ENCODE measurements at regions not wholly inside any gene's neighbourhood (a gene's known extent, or its start where the extent isn't known, plus 50 kb on each side); places are given as distances from the start of the nearest gene placed in this dataset.

- Mint-ChIP-seq H3K9me3 (no peaks in the 10 kb centered on the region), H3K4me1 (ENCODE audit: low read depth) (no peaks in the 10 kb centered on the region), H3K27ac (no peak overlapping the region), H3K27me3 (ENCODE audit: insufficient read depth) (no peaks in the 10 kb centered on the region), H3K4me3 (no peak overlapping the region), H3K36me3 (ENCODE audit: low read depth) (no peaks in the 10 kb centered on the region)
- intact Hi-C loops (cut with micrococcal nuclease), result no loop called here
- DNase-seq (ENCODE audit: low spot score), result no peak
Observed at GRCh38 chr2:239506101-239506857, 105.5 kb upstream of the HDAC4 start.

DNA sequence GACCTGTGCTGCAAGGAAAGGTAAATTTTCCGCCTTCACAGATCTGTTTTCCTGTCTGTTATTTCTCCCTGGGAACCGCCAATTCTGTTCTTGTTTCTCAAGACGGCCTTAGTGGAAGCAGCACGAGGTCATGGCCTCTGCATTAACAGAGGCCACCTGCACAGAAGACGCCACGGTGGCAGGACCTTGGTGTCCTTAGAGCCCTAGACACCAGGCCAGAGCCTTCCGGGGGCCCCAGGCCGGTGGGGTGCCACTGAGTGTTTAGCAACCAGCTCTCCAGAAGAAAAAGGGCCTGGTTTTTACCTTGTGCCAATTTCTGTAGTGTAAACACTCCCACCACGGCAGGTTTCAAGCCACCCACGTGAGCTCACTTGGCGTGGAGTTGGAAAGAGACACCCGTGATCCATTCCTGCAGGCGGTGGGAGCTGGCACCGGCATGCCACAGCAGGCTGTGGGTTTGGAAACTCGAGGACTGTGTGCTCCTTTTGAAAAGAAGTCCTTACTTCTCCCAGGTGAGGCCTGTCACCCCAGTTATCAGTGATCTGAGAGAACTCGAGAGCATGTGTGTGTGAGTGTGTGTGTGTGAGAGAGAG lies 103.9 kb upstream of the HDAC4 start:
- no peaks in the 10 kb centered on the region for H3K36me3 Mint-ChIP-seq (ENCODE audit: low read depth)
- H3K27ac Mint-ChIP-seq, result no peak overlapping the region
- DNase-seq (ENCODE audit: low spot score), result no peak
- intact Hi-C loops (cut with micrococcal nuclease), result no loop called here
- H3K27me3 Mint-ChIP-seq (ENCODE audit: insufficient read depth), result no peaks in the 10 kb centered on the region
- H3K4me1 Mint-ChIP-seq (ENCODE audit: low read depth), result no peaks in the 10 kb centered on the region
- no peak overlapping the region for H3K4me3 Mint-ChIP-seq
- H3K9me3 Mint-ChIP-seq, result no peaks in the 10 kb centered on the region

- intact Hi-C loops (cut with micrococcal nuclease), result no loop called here
- Mint-ChIP-seq H3K4me3 (no peak overlapping the region), H3K4me1 (ENCODE audit: low read depth) (no peaks in the 10 kb centered on the region)
Observed at GRCh38 chr2:239502430-239503186, 101.8 kb upstream of the HDAC4 start.

DNA sequence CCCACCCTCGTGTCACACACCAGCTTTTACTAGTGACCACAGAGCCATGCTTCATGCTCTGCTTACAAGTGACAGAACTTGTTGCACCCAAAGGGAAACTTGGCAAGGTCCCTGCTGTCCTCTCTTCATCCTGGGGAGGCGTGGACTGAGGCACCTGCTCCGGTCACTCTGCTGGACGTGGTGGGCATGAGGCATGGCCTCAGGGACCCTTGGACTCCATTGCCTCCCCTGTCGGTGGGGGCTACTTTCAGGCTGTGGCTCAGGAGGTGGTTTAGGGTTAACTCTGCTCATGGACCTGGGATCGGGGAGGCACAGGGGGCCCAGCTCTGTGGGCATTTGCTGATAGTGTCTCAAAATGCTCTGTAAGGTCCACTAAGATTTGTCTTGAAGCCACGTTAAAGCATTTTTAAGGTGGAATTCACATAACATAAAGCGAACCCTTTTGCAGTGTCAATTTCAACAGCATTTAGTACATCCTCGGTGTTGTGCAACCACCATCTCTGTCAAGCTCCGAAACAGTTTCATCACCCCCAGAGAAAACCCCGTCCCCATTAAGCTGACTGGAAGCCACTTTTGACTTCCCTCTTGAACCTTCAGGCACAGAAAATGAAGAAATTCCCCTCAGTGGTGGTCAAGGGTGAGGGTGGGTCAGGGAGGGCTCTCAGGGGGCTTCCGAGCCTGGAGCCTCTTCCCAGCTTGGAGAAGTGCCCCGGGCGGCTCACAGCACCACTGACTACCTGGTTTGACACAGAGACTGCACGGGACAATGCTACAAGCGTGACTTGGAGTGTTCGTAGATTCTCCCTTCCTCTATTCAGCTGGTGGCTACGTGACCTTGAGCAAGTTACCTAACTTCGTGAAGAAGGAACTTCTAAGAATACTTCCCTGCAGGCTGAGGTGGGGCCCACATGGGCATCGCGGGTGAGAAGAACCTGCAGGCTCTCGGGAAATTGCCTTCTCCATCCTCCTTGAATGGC lies 100.0 kb upstream of the HDAC4 start:
- no peaks in the 10 kb centered on the region for H3K4me1 Mint-ChIP-seq (ENCODE audit: low read depth)
- no peak overlapping the region for H3K4me3 Mint-ChIP-seq
- no peaks in the 10 kb centered on the region for H3K9me3 Mint-ChIP-seq
- no peak overlapping the region for H3K27ac Mint-ChIP-seq
- intact Hi-C loops (cut with micrococcal nuclease), result no loop called here
- DNase-seq (ENCODE audit: low spot score), result no peak
- H3K36me3 Mint-ChIP-seq (ENCODE audit: low read depth), result no peaks in the 10 kb centered on the region
- H3K27me3 Mint-ChIP-seq (ENCODE audit: insufficient read depth), result peaks cover 1% of the 10 kb centered on the region

More at GRCh38 chr2:239502430-239503186, 101.8 kb upstream of the HDAC4 start:
- H3K27me3 Mint-ChIP-seq (ENCODE audit: insufficient read depth), result peaks cover 1% of the 10 kb centered on the region
- H3K9me3 Mint-ChIP-seq, result no peaks in the 10 kb centered on the region
- DNase-seq (ENCODE audit: low spot score), result no peak
- H3K27ac Mint-ChIP-seq, result no peak overlapping the region
- no peaks in the 10 kb centered on the region for H3K36me3 Mint-ChIP-seq (ENCODE audit: low read depth)

GRCh38 chr2:239499726-239500573 lies 99.1 kb upstream of the HDAC4 start:
- no peaks in the 10 kb centered on the region for H3K4me1 Mint-ChIP-seq (ENCODE audit: low read depth)
- H3K4me3 Mint-ChIP-seq, result no peak overlapping the region
- H3K27me3 Mint-ChIP-seq (ENCODE audit: insufficient read depth), result peaks cover 4% of the 10 kb centered on the region
- intact Hi-C loops (cut with micrococcal nuclease), result no loop called here
- no peak for DNase-seq (ENCODE audit: low spot score)
- no peaks in the 10 kb centered on the region for H3K36me3 Mint-ChIP-seq (ENCODE audit: low read depth)
- no peaks in the 10 kb centered on the region for H3K9me3 Mint-ChIP-seq
- H3K27ac Mint-ChIP-seq, result no peak overlapping the region

- Mint-ChIP-seq H3K4me1 (ENCODE audit: low read depth) (no peaks in the 10 kb centered on the region), H3K27me3 (ENCODE audit: insufficient read depth) (peaks cover 8% of the 10 kb centered on the region), H3K36me3 (ENCODE audit: low read depth) (no peaks in the 10 kb centered on the region), H3K27ac (no peak overlapping the region), H3K4me3 (no peak overlapping the region), H3K9me3 (no peaks in the 10 kb centered on the region)
- DNase-seq (ENCODE audit: low spot score), result no peak
- intact Hi-C loops (cut with micrococcal nuclease), result no loop called here
Observed at GRCh38 chr2:239498981-239499634, 98.3 kb upstream of the HDAC4 start.

- Mint-ChIP-seq H3K9me3 (no peaks in the 10 kb centered on the region), H3K27ac (no peak overlapping the region), H3K36me3 (ENCODE audit: low read depth) (no peaks in the 10 kb centered on the region), H3K4me3 (no peak overlapping the region), H3K4me1 (ENCODE audit: low read depth) (no peaks in the 10 kb centered on the region), H3K27me3 (ENCODE audit: insufficient read depth) (peaks cover 8% of the 10 kb centered on the region)
- no peak for DNase-seq (ENCODE audit: low spot score)
- intact Hi-C loops (cut with micrococcal nuclease), result no loop called here
Observed at GRCh38 chr2:239498576-239498975, 97.8 kb upstream of the HDAC4 start.

GRCh38 chr2:239496700-239497099 lies 95.9 kb upstream of the HDAC4 start:
- peaks cover 11% of the 10 kb centered on the region for H3K27me3 Mint-ChIP-seq (ENCODE audit: insufficient read depth)
- intact Hi-C loops (cut with micrococcal nuclease), result no loop called here
- DNase-seq (ENCODE audit: low spot score), result no peak
- no peak overlapping the region for H3K27ac Mint-ChIP-seq
- H3K9me3 Mint-ChIP-seq, result no peaks in the 10 kb centered on the region
- H3K4me3 Mint-ChIP-seq, result no peak overlapping the region
- no peaks in the 10 kb centered on the region for H3K4me1 Mint-ChIP-seq (ENCODE audit: low read depth)
- H3K36me3 Mint-ChIP-seq (ENCODE audit: low read depth), result no peaks in the 10 kb centered on the region

DNA sequence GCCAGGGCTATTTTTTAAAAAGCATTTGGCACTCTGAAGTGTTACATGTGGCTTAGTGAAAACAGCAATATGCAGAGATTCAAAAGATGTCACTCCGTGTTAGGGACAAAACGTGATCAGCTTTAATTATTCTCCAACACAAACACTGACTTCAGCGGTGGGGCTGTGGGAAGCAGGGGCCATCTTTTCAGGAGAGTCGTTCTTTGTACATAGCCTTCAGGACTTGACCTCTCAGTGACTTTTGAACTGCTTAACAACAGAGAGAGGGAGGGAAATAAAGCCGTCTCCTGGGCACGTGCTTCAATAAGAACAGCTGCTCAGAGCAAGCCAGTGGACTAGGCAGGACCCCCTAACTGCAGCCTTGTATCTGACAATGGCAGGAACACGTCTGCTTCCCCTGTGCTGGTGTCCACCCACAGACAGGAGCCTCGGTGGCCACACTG lies 95.0 kb upstream of the HDAC4 start:
- H3K4me3 Mint-ChIP-seq, result no peak overlapping the region
- no peak for DNase-seq (ENCODE audit: low spot score)
- no peak overlapping the region for H3K27ac Mint-ChIP-seq
- intact Hi-C loops (cut with micrococcal nuclease), result no loop called here
- no peaks in the 10 kb centered on the region for H3K36me3 Mint-ChIP-seq (ENCODE audit: low read depth)
- no peaks in the 10 kb centered on the region for H3K4me1 Mint-ChIP-seq (ENCODE audit: low read depth)
- H3K27me3 Mint-ChIP-seq (ENCODE audit: insufficient read depth), result peaks cover 11% of the 10 kb centered on the region
- no peaks in the 10 kb centered on the region for H3K9me3 Mint-ChIP-seq

GRCh38 chr2:239495175-239495574 lies 94.4 kb upstream of the HDAC4 start:
- intact Hi-C loops (cut with micrococcal nuclease), result no loop called here
- no peak overlapping the region for H3K27ac Mint-ChIP-seq
- no peaks in the 10 kb centered on the region for H3K4me1 Mint-ChIP-seq (ENCODE audit: low read depth)
- no peak overlapping the region for H3K4me3 Mint-ChIP-seq
- H3K36me3 Mint-ChIP-seq (ENCODE audit: low read depth), result no peaks in the 10 kb centered on the region
- peaks cover 11% of the 10 kb centered on the region for H3K27me3 Mint-ChIP-seq (ENCODE audit: insufficient read depth)
- H3K9me3 Mint-ChIP-seq, result no peaks in the 10 kb centered on the region
- DNase-seq (ENCODE audit: low spot score), result no peak

- no peaks in the 10 kb centered on the region for H3K9me3 Mint-ChIP-seq
- no peak for DNase-seq (ENCODE audit: low spot score)
- no peak overlapping the region for H3K27ac Mint-ChIP-seq
- intact Hi-C loops (cut with micrococcal nuclease), result no loop called here
- no peaks in the 10 kb centered on the region for H3K4me1 Mint-ChIP-seq (ENCODE audit: low read depth)
- H3K4me3 Mint-ChIP-seq, result no peak overlapping the region
- H3K36me3 Mint-ChIP-seq (ENCODE audit: low read depth), result no peaks in the 10 kb centered on the region
- peaks cover 11% of the 10 kb centered on the region for H3K27me3 Mint-ChIP-seq (ENCODE audit: insufficient read depth)
Observed at GRCh38 chr2:239494578-239494977, 93.8 kb upstream of the HDAC4 start.

Data from activated T-helper 1 cell treated with anti-CD3 and anti-CD28 coated beads, Interleukin-12 subunit alpha, Interleukin-12 subunit beta, Interleukin-2, Interleukin-4 antibody, amounts not matched to agents 30 ng/mL and 10 ng/mL and 1 ng/mL, durations not matched to agents 14 hours and 24 hours and 36 hours (primary cell).